ENCODE measurements at regions not wholly inside any gene's neighbourhood (a gene's known extent, or its start where the extent isn't known, plus 50 kb on each side); places are given as distances from the start of the nearest gene placed in this dataset.
A peak's percentile ranks its signal among the peaks of the same experiment; 100 is the strongest.

DNA sequence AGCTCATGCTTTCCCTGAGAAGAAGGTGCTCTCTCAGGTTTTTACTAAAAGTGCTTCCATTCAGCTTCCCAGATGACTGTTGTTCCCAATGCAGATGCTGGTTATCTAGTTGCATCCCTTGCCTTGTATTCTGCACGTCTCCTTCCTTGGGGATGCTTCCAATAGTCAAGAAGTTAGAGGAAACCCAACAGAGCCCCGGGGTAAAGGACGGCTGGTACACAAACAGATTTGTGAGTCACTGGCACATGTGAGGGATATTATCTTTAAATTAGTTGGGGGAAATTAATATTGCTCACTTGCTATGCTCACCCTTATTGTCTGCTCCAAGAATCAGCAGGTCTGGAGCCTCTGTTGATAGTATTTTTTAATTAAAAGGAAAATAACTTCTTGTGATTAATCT, 465.2 kb upstream of the BOD1L1 start:
- DNase-seq (ENCODE audit: low spot score) (no peak), ATAC-seq (ENCODE audit: low FRiP score) (no peak)
- TF ChIP-seq CTCF (IDR thresholded peaks at IDR 0.05), result no peak

DNA sequence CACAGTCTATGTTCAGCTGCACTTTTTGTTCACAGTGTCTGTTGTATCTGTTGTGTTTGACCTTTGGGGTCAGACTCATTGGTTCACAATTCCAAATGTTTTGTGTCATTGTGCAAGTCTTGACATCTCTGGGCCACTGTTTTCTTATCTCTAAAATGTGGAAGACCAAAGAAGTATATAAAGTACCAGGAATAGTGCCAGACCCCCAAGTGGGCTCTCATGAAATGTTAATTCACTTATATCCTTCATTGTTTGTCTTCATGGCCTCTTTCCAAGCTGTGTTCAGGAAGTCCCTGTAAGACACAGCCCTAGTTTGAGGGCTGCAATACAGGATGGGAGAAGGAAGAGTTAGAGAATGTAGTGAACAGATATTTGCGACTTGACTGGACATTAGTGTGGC, 468.3 kb upstream of the BOD1L1 start:
- DNase-seq (ENCODE audit: low spot score), result no peak
- ATAC-seq (ENCODE audit: low FRiP score), result no peak
- no peak for TF ChIP-seq CTCF (IDR thresholded peaks at IDR 0.05)

GRCh38 chr4:14096396-14096965, 469.0 kb upstream of the BOD1L1 start:
- no peak for ATAC-seq (ENCODE audit: low FRiP score)
- no peak for TF ChIP-seq CTCF (IDR thresholded peaks at IDR 0.05)
- no peak for DNase-seq (ENCODE audit: low spot score)

DNA sequence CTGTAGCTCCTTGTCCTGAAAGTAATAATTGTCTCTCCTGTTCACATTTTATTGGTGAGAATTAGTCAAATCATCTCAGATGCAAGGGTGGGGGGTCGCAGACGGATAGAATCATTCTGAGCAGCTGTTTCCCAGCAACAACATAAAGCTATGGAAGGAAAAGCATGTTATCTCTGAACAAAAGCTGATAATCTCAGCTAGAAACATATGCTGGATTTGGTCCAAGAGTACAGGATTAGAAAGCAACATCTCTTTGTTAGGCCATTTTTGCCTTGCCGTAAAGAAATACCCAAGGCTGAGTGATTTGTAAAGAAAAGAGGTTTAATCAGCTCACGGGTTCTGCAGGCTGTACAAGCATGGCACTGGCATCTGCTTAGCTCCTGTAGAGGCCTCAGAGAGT, 472.8 kb upstream of the BOD1L1 start:
- no peak for ATAC-seq (ENCODE audit: low FRiP score)
- TF ChIP-seq CTCF (IDR thresholded peaks at IDR 0.05), result no peak
- DNase-seq (ENCODE audit: low spot score), result no peak

DNA sequence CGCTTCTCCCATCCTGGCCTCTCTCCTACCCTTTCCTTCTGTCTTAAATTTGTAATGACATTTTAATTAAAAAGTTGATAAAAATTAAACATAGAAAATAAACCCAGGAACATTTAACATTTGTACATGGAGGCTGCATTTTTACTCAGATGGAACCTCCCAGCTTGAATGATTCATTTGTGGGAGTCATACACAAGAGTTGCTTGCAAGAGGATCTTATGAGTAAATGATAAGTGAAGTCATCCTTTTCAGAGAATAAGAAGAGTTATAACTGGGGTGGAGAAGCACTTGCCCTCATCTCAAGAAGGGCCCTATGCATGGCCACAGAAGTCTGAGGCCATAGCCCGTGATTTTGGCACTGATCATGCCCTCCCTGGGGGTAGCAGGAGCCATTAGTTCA, 482.9 kb upstream of the BOD1L1 start:
- no peak for DNase-seq (ENCODE audit: low spot score)
- TF ChIP-seq CTCF (IDR thresholded peaks at IDR 0.05), result no peak
- peak; percentile 82 for ATAC-seq (ENCODE audit: low FRiP score)

GRCh38 chr4:14111730-14112181, 484.2 kb upstream of the BOD1L1 start:
- no peak for ATAC-seq (ENCODE audit: low FRiP score)
- no peak for TF ChIP-seq CTCF (IDR thresholded peaks at IDR 0.05)
- no peak for DNase-seq (ENCODE audit: low spot score)

DNA sequence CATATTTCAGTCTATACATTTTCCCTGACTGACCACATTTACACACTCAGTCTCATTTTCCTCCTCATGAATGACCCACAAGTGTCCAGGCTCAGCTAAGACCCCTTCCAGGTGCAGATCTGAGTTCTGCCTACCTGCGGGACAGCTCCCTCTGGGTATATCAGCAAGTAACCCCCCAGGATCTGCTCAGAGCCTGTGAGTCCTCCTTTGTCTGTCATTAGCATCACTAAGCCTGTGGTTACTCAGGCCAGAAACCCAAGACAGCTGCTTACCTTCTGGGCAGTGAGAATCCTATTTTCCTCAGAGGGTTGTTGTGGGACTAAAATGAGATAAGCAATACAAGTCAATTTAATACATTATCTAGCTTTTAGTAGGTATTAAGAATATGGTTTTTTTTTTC, 487.6 kb upstream of the BOD1L1 start:
- TF ChIP-seq CTCF (IDR thresholded peaks at IDR 0.05), result no peak
- ATAC-seq (ENCODE audit: low FRiP score), result no peak
- DNase-seq (ENCODE audit: low spot score), result no peak
